ENCODE measurements at regions not wholly inside any gene's neighbourhood (a gene's known extent, or its start where the extent isn't known, plus 50 kb on each side); places are given as distances from the start of the nearest gene placed in this dataset.
A peak's percentile ranks its signal among the peaks of the same experiment; 100 is the strongest.
"Not testable (repeated sequence)": the region's sequence is repeated elsewhere in the genome, so short reads cannot be mapped to it uniquely, and the experiment has no call there.

DNA sequence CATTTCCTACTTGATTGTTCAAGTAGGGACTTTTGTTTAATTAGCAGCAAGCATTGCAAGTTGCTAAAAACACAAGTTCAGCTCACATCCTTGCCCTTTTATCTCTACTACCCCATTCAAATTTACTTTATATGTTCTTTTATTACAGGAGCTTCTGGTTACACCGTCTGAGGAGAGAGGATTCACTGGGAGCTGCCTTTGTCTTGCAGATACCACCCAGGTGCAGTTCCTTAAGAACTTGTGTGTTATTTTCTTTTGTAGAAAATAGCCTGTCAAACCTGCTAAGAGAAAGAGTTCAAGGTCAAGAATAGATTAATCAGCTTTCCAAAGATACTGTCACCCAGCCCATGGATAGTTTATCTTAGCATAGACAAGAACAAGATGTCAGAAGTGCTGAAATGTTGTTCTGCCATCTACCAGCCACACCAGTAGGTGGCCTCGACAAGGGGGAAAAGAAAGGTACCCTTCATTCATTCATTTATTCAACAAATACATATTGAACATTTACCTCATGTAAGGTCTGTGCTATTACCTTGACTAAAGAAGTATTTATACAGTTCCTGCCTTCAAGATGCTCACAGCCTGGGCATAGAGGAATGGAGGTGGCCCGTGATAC, 750.3 kb downstream of the MAT2B start:
- in situ Hi-C loops (cut with MboI; ENCODE audit: low pct_unique_long_range_greater_than_20kb, low sequenced_read_pairs), result no loop called here

DNA sequence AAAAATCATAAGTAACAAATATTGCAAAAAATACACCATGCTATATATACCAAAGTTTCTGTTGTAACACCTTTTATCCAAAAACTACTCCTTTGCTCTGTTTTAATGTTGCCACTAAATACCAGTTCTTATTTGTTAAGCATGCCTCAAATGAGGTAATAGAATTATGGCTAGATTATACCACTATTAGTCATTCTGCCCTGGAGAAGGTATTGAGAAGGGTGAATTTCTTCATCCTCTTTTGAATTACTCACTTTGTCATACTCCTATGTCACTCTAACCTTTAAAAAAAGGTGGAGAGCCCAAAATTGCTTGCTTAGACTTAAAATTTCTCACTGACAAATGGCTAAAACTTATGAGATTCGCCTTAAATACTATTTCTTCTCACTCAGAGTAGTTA, 750.9 kb downstream of the MAT2B start:
- in situ Hi-C loops (cut with MboI; ENCODE audit: low pct_unique_long_range_greater_than_20kb, low sequenced_read_pairs), result no loop called here
- DNase-seq, result no peak

More for the DNA sequence above, 750.3 kb downstream of the MAT2B start:
- DNase-seq, result peak; percentile 7

DNA sequence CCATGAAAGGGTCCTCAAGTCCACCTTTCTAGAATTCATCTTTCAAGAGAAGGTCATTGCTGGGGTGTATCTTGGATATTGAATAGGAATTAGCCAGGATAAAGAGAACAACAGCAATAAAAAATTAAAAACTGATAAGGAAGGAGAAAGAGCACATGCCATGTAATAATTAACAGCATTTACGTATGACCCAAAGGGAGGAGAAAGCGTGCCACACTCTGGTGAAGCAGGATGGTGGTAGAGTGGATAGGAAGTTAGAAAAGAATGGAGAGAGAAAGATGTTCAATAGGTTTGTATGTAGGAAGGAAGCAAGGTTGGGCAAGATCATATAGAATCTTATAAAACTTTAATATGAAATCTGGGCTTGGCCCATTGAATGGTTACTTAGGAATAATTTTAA, 751.5 kb downstream of the MAT2B start:
- in situ Hi-C loops (cut with MboI; ENCODE audit: low pct_unique_long_range_greater_than_20kb, low sequenced_read_pairs), result no loop called here
- no peak for DNase-seq

DNA sequence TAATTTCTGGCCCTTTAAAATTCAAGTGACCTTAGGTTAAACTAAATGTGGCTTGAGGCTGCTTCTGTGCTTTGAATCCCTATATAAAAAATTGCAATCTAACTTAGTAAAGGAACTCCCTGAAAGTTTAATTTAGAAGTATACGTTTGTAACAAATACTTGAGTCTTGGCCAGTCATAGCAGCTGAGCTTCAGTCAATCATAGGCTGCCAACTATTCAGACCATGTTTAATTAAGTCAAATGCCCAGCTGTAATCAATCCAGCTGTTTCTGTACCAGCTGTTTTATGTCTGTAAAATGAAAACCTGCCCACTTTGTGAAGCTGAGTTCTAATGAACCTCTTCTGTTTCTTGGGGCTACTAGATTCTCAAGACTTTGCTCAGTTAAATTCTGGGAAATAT, 760.1 kb downstream of the MAT2B start:
- DNase-seq, result no peak
- in situ Hi-C loops (cut with MboI; ENCODE audit: low pct_unique_long_range_greater_than_20kb, low sequenced_read_pairs), result no loop called here

DNA sequence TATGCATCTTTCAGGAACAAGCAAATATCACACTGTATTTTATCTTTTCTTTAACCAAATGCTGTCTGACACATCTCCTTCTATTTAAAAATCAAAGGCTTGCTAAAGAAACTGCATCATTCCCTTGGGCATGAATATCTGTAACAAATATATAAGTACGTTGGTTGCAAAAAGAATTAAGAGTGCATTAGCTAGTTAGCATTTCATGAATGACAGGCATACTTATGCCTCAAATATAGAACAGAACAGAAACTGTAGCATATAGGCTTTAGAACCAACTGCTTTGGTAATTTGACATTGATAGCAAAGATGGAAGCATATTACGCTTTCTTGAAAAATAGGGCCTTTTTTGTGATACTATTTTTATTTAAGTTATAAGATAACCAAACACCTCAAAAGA, 761.2 kb downstream of the MAT2B start:
- in situ Hi-C loops (cut with MboI; ENCODE audit: low pct_unique_long_range_greater_than_20kb, low sequenced_read_pairs), result no loop called here
- no peak for DNase-seq

DNA sequence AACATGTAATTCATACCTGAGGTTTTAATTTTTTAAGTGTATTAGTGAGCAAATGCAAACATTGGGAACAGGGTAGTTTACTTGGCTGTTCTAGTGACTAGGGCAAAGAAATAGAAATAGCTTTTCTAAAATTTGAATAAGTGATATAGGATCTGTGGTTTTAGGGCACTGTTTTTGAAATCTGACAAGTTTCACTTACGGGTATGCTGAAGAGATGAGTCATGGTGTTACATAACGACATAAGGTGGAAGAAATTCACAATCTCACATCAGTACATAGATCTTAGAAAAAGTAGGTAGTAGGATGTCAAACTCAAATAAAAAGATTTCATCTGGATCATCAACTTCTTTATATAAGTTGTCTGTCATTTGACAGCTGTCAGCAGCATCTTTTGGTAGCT, 772.3 kb downstream of the MAT2B start:
- DNase-seq, result no peak
- in situ Hi-C loops (cut with MboI; ENCODE audit: low pct_unique_long_range_greater_than_20kb, low sequenced_read_pairs), result no loop called here

DNA sequence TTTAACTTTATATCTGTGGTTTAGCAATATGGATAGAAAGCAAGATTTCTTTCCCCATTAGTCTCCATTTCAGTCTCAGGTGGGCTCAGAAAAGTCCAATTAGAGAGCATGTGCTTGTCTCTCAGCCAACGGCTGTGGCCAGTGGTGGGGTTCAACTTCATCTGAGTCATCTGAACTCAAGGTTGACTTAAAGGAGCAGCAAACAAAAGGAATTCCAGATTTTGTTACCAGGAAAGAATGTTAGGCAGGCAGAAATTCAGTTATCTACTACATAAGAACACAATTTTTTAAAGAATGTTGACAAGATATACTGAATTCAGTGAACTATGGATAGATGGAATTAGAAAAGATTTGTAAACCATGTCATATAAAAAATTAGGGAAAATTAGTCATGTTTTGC, 784.1 kb downstream of the MAT2B start:
- in situ Hi-C loops (cut with MboI; ENCODE audit: low pct_unique_long_range_greater_than_20kb, low sequenced_read_pairs), result no loop called here
- DNase-seq, result no peak

DNA sequence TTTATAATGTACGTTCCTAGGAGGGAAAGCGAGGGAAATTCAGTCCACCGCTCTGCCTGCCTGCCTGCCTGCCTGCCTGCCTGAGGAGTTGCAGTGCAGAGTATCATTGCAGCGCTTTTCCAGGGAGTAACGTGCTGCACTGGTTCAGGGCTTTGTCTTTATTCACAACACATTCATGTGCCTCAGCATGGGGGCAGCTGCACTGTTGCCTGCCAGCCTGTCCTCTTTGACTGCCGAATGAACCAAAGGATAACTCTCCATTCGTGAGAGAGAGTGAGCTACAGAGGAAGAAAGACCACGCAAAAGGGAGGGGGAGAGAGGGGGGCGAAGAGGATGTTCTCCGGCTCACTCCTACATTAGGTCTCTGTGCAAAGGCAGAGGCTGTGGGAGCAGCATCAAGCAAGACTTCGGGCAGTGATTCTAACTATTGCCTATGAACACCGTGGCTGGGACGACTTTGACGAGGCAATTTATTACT, 791.2 kb downstream of the MAT2B start:
- no peak for DNase-seq
- in situ Hi-C loops (cut with MboI; ENCODE audit: low pct_unique_long_range_greater_than_20kb, low sequenced_read_pairs), result no loop called here

DNA sequence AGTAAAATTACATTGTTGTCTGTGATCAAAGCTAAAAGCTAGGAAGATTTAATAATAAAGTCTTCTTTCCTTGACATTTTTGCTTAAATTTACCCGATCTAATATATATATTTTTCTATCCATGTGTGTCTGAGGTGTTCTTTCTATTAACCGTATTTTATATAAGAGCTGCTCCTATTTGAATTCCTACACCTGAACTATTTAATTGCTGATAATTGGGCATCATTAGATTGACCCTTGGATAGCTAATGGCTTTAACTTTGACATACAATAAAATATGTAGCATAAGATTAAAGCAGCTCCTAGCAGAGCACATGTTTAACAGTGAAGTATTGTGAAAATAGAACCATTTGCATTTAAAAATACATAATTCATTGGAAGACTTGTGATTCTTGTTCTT, 792.7 kb downstream of the MAT2B start:
- no peak for DNase-seq
- in situ Hi-C loops (cut with MboI; ENCODE audit: low pct_unique_long_range_greater_than_20kb, low sequenced_read_pairs), result no loop called here

DNA sequence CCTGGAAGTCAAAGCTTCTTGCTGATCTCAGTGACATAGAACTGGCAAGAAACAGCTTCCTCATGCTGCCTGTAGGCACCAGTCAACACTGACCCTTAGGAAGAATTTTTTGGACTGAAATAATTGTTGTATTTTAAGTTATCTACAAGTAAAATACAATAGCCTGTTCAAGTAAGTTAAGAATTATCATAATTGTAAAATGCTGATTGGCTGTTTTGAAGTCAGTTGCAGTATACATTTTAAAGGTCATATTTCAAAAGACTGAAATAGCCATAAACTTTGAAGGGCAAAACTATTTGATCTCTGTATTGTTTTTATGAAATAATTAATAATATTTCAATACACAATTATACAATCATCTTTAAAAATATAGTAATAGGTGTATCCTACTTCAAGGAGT, 794.9 kb downstream of the MAT2B start:
- DNase-seq, result no peak
- in situ Hi-C loops (cut with MboI; ENCODE audit: low pct_unique_long_range_greater_than_20kb, low sequenced_read_pairs), result no loop called here

DNA sequence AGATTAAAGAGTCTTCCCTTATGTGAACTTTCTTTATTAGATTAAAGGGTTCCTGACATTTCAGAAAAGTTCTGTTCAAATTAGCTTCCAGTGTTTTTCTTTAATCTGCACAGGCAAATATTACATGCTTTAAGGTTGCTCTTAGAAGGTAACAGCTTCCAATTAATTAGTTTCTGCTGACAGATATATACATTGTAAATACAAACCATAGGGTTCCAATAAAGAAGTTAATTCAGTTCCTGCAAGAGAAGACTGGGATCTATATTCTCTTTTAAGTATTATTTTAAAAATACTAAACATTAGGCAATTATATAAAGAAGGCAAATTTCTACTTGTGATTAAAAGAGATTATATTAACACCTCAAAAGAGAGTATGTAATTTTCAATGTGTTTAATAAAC, 795.7 kb downstream of the MAT2B start:
- DNase-seq, result no peak
- in situ Hi-C loops (cut with MboI; ENCODE audit: low pct_unique_long_range_greater_than_20kb, low sequenced_read_pairs), result no loop called here

DNA sequence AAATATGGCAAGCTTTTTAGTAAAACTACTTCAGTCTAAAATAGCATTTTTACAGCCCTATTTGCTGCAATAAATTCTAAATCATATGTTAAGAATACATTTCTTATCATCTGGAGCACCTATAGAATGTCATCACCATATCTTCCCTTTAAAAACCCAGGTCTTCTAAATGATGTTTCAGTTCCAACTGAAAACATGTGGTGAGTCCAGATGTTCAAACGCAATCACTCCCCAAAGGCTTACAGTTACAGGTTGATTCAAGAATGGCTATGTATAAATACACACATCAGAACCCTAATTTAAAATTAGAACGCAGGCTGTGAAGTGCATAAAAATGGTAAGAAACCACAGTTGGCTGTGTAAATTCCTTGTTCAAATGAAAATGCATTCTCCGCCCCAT, 796.3 kb downstream of the MAT2B start:
- DNase-seq, result no peak
- in situ Hi-C loops (cut with MboI; ENCODE audit: low pct_unique_long_range_greater_than_20kb, low sequenced_read_pairs), result no loop called here

DNA sequence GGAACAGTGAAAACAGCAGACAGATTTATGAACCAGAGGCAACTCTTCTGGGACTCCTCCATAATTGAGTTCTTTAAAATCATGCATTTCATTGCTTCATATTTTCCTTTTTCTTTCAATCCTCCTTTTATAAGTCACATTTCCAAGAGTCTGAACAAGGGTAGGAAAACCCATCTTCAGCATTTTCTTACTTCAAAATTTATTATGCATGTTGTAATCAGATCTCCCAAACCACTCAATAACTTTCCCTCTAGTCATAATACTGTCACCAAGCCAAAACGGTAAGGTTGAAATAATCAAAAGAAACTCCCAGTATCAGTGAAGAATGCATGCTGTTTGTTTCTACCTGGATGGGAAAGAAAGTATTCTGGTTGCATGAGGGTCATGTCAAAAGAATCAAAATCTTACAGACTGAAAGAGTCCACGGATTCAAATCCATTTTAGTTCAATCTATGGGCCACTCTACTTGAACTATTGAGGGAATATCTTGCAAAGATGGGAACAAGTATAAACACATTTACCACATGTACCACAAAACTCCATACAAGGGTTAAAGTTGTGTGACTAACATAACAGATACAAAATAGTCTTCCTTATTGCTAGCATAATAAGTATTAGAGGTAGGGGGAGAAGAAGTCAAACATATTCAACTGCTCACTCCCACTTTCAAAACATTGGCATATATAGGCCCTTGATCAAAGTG, 797.3 kb downstream of the MAT2B start:
- in situ Hi-C loops (cut with MboI; ENCODE audit: low pct_unique_long_range_greater_than_20kb, low sequenced_read_pairs), result no loop called here

DNA sequence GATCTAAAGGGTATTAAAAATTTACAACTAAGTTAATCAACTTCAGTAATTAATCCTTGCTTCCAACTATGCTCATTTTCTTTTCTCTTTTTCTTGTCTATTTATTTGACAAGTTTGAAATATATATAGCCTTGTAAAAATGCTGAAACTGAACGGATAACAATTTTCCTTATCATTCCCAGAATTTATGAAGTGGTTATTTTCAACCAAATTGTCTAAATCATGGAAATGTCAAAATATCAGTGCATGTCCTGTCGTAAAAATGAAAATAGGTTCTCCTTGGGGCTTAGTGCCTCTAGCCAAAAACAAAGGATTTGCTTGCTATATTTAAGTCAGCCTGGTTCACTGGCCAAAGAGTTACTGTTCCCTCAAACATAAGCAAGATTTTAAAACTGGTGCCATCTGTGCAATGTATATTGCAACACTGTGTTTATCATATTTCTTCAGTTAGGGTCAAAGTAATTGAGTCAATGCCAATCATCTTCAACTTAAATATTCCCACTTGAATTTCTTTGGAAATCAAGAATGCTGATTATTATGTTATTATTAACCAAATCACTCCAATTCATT, 798.3 kb downstream of the MAT2B start:
- DNase-seq, result no peak
- in situ Hi-C loops (cut with MboI; ENCODE audit: low pct_unique_long_range_greater_than_20kb, low sequenced_read_pairs), result no loop called here

More for the DNA sequence above, 797.3 kb downstream of the MAT2B start:
- no peak for DNase-seq

DNA sequence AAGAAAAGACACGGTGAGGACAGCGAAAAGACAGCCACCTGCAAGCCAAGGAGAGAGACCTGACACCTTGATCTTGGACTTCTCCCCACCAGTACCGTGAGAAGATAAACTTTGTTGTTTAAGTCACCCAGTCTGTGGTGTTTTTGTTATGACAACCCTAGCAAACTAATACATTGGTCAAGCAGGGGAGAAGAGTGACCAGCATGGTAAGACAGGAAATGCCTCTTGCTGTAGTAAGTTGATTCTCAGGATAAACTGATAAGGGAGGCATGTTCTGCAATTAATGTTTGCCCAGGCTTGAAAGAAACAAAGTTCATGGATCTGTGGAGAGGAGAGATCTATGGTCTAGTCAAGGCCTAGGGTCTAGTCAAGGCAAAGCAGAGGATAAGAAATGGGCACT, 801.2 kb downstream of the MAT2B start:
- DNase-seq, result no peak
- in situ Hi-C loops (cut with MboI; ENCODE audit: low pct_unique_long_range_greater_than_20kb, low sequenced_read_pairs), result no loop called here

DNA sequence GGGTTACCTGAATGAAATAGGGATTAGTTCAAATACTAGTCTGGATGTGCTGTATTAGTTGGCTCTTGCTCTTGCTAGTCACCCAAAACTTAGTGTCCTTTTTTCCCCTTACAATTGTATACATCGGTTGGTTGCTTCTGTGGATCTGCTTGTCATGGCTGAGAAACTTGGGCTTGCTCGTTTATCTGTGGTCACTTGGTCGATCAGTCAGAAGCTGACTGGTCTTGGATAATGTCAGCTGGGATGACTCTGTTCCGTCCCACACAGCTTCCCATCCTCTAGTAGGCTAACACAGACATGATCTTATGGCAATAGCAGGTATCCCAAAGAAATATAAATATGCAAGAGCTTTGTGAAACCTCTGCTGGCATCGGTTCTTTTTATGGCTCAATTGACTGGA, 807.4 kb downstream of the MAT2B start:
- DNase-seq, result no peak
- in situ Hi-C loops (cut with MboI; ENCODE audit: low pct_unique_long_range_greater_than_20kb, low sequenced_read_pairs), result no loop called here

DNA sequence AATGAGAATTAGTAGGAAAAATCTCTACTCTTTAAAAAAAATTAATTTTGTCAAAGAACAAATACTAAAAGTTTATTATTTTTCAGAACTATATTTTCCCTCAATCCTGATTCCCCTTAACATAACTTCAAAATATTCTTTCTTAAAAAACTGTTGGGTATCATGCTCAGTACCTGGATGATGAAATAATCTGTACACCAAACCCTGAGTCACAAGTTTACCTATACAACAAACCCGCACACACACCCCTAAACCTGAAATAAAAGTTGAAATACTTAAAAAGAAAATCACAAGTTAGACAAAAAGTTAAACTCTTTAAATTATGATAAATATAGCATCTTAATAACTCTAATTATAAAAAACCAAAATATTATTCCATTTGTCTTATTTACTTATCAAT, 812.3 kb downstream of the MAT2B start:
- no peak for DNase-seq
- in situ Hi-C loops (cut with MboI; ENCODE audit: low pct_unique_long_range_greater_than_20kb, low sequenced_read_pairs), result no loop called here

DNA sequence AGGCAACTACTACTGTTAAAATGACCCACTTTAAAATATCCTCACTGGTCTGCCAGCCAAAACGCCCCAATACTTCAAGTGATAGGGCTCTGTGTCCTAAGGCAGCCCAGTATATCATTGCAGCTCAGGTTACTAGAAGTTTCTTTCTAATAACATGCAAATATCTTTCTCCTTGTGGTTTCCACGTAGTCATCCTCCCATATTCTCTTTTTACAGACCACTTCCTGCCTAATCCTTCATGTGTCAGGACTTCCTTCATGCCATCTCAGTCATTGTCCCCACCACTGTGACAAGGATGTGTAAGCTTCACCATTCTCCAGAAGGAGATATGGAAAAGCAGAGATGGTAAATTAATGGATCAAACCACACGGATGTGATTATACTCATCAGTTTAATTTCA, 813.7 kb downstream of the MAT2B start:
- in situ Hi-C loops (cut with MboI; ENCODE audit: low pct_unique_long_range_greater_than_20kb, low sequenced_read_pairs), result no loop called here
- peak; percentile 61 for DNase-seq

DNA sequence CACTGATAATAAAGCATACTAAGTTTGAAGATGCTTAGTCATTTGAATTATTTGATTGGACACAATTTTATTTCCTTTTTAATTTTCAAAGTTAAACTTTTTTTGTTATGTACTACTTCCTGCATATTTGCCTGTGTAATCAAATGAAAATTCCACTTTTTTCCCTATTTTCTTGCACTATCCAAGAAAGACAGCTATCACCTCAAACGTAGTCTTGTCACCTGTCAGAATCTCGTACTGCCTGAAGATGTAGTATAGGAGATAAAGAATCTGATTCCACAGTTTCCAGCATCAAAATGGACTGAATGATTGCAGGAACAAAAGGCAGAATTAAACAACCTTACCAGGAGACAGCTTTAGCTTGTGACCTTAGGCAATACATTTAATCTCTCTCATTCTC, 818.8 kb downstream of the MAT2B start:
- in situ Hi-C loops (cut with MboI; ENCODE audit: low pct_unique_long_range_greater_than_20kb, low sequenced_read_pairs), result no loop called here
- DNase-seq, result no peak

DNA sequence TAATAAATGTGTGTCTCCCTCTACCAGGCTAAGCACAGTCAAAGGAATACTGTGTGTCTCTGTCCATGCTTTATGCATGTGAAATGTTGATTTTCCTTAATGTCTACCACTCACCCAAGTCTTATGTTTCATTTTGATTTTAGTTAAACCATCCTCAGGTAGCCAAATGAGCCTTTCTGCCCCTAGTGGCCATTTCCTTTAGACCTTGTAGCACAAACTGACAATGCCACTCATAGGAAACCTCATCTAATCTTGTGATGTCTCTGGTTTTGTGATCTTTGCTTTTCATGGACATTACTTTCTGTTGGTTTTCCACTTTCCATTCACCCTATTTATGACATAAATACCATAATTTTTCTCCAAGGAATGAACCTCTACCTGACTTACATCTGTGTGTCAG, 820.8 kb downstream of the MAT2B start:
- no peak for DNase-seq
- in situ Hi-C loops (cut with MboI; ENCODE audit: low pct_unique_long_range_greater_than_20kb, low sequenced_read_pairs), result no loop called here

DNA sequence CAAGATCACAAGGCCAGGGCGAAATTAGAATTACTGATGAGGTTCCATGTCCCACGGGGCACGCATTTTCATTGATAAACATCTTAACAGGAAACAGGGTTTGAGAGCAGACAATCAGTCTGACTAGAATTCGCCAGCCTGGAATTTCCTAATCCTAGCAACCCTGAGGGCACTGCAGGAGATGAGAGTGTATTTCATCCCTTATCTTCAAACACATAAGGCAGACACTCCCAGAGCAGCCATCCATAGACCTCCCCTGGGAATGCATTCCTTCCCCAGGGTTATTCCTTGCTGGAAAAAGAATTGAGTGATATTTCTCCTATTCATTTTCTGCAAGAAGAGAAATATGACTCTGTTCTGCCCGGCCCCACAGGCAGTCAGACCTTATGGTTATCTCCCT, 821.7 kb downstream of the MAT2B start:
- DNase-seq; in situ Hi-C loops (cut with MboI; ENCODE audit: low pct_unique_long_range_greater_than_20kb, low sequenced_read_pairs): not testable (repeated sequence)

Measured in KBM-7 (cell line).